Femur (tissue), 1 donor: ENCODE measurements at regions not wholly inside any gene's neighbourhood (a gene's known extent, or its start where the extent isn't known, plus 50 kb on each side); places are given as distances from the start of the nearest gene placed in this dataset.
"Not testable (repeated sequence)": the region's sequence is repeated elsewhere in the genome, so short reads cannot be mapped to it uniquely, and the experiment has no call there.

Experiments
- DNase-seq: peaks from one replicate; pipeline ENCODE4 v3.0.0-alpha.2; 2017

DNA sequence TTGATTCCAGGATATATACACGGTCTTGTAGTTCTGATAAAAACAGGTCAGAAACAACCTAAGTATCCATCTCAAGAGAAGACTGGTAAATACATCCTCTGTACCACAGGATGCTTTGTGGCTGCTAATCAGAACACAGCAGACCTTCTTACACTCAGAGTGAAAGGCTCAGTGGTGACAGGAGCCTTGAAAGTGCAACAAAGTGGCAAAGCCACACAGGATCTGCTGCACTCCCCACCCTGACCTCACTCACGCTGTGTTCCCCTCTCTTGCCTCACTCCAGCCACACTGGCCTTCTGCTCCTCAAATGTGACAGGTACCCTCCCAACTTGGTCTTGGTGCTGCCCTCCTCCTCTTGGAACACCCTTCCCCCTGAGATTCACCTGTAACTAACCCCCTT is 98.1 kb upstream of the GRIP1 start:
- no peak for DNase-seq

DNA sequence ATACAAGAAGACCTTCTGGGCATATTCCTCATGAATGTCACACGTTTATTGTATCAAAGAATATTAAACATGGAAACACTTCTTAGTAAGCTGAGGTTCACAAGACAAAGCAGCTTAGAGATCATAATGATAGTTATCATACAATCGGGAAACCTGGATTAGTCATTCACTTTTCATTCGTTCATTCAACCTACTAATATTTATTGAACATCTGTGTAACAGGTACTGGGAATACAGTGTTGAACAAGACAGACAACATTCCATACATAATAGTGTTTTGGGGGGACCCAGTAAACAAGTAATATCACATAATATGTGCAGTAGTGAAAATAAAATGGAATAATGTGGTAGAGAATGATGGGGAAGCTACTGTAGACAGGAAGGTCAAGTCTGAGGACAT is 100.6 kb upstream of the GRIP1 start:
- DNase-seq = no peak

DNA sequence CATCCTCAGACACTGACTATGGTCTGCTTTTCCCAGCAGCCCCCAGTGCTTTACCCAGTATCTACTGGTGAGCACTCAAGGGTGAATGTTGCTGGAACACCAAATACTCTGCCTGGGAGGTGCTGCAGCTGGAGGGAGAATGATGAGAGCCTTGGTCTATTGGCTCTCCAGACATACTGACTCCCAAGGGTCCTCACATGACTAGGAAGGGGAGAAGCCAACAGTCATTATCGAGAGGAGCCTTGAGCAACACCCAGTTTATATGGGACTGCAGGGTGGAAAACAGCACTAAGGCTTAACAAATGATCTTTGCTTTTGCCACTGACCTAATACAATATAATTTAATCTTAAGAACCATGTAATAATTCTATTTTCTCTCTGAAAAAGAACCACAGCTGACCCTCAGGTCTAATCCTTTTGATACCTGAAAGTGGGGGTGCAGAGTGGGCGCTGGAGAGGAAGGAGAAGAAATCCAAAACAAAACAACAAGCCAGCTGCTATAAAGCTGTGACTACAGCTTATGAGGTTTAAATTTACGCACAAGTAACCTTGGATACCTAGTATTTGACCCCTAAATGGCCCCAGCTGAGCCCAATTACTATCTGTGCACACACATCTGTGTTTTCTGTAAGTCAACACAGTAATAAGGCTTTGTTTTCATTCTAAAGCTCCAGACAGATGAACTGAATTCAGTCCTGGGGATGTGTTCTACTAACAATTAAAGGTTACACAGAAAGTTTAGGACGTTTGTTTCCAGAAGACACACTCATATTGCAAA is 107.8 kb upstream of the GRIP1 start:
- peak; percentile 20 for DNase-seq

DNA sequence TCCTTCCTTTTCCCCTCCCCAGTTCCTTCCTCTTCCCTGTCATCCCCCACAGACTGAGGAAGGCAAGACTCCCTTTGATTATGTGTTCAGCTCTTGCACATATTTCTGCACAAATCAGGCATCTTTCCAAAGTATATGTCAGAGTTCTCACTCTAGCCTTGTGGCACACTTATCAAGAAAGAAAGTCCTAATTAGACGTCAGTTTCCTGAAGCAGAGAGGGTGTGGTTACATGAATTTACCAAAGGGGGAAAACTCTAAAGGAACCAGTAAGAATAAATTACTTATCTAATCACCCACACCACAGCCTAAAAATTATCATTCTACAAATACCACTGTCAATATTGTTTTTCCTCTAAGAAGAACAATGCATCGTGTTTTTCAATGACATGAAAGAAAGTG is 120.7 kb upstream of the GRIP1 start:
- DNase-seq = no peak

GRCh38 chr12:66800046-66800445 is 121.2 kb upstream of the GRIP1 start:
- DNase-seq = no peak

- no peak for DNase-seq
These were observed 125.1 kb upstream of the GRIP1 start for GRCh38 chr12:66803930-66804329.

GRCh38 chr12:66804563-66804974 is 125.7 kb upstream of the GRIP1 start:
- no peak for DNase-seq

DNA sequence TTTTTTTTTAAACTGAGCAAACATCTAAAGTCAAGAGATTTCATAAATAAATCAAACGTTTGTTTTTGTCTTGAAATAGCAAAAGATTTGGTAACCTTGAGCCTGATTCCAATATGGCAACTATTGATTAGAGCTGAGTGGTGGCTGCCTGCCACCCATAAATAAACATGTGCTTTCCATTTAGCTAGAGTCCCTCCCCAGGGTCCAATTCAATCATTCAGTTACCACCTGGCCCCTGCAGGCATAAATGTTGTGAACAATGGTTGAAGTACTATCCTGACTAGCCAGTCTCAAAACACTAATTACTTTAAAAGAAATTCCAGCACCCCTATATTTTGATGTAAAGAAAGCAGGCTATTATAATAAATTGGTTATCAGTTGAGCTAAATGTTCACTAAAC is 129.7 kb upstream of the GRIP1 start:
- no peak for DNase-seq

DNA sequence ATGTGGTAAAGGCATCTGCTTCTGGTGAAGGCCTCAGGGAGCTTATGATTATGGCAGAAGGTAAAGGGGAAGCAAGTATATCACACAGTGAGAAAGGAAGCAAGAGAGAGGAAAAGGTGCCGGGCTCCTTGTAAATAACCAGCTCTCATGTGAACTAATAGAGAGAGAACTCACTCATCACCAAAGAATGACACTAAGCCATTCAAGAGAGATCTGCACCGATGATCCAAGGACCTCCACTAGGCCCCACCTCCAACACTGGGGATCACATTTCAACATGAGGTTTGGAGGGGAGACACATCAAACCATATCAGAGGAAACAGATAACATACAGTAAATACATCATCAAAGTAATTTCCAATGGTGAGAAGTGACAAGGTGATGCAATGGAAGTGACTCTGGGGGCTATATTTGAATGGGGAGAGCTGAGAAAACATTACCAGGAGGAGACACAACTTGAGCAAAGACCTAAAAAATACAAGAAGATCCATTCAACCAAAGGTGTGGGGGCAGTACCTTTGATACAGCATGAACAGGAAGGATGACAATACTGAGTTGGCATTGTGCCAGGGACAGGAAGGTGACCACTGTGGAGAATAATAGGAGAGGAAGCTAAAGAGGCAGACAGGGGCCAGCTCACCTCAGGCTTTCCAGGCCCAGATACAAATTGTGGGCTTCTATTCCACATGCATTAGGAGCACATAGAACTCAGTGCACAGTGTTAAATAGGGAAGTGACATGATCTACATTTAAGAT is 134.4 kb upstream of the GRIP1 start:
- no peak for DNase-seq

GRCh38 chr12:66819587-66819986 is 140.7 kb upstream of the GRIP1 start:
- no peak for DNase-seq

- no peak for DNase-seq
These were observed 144.1 kb upstream of the GRIP1 start for GRCh38 chr12:66822961-66823360.

GRCh38 chr12:66823857-66824570 is 145.1 kb upstream of the GRIP1 start:
- DNase-seq = no peak

DNA sequence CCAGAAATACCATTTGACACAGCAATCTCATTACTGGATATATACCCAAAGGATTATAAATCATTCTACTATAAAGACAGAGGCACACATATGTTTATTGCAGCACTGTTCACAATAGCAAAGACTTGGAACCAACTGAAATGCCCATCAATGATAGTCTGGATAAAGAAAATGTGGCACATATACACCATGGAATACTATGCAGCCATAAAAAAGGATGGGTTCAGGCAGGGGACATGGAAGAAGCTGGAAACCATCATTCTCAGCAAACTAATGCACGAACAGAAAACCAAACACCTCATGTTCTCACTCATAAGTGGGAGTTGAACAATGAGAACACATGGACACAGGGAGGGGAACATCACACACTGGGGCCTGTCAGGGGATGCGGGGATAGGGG is 147.0 kb upstream of the GRIP1 start:
- DNase-seq = not testable (repeated sequence)

GRCh38 chr12:66829660-66830325 is 150.9 kb upstream of the GRIP1 start:
- no peak for DNase-seq

GRCh38 chr12:66831495-66831894 is 152.6 kb upstream of the GRIP1 start:
- DNase-seq = no peak

DNA sequence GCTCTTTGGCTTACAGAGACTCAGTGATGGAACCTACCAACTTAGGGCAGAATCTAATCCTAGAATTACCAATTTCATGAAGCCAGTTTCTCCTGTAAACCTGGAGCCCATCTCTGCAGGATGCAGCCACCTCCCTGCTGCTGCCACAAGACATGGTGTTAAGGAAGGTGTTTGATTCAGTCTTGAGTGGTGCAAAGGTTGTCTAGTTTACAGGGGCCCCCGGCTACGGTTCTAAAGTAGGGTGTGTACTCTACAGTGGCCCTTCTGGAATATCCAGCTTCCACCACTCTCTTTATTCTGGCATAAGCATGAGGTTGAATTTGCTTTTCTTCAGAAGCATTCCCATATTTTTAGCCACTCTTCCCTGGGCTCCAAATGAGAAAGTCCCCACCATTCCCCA is 154.1 kb upstream of the GRIP1 start:
- DNase-seq = no peak

DNA sequence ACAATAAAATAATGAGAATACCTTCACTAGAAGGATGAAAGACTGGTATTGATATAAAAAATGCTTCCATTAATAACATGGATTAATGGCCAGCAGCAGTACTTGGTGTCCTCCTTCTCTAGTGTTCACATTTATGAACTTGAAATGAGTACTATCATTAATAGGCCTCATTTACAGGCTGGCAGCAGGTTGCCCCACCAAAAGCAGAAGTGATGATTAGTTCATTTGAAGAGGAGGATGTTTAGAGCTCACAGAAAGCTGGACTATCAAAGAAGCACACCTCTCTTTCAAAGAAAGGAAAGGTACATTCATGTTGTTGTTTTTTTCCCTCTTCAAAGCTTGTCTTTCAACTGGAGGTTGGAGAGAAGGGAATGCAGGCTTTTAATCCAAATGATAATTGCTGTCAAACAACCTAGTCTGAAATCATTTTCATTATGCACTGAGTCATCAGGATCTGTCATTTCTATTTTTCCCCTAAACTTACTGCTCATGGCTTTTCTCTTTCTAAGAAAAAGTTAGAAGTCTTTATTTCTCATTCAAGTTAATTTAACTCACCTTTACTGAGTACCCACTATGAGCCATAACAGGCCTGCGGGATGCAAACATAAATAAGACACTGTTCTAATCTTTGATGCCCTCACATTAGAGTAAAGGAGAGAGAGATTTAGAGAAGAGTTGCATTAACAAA is 157.9 kb upstream of the GRIP1 start:
- DNase-seq = no peak

DNA sequence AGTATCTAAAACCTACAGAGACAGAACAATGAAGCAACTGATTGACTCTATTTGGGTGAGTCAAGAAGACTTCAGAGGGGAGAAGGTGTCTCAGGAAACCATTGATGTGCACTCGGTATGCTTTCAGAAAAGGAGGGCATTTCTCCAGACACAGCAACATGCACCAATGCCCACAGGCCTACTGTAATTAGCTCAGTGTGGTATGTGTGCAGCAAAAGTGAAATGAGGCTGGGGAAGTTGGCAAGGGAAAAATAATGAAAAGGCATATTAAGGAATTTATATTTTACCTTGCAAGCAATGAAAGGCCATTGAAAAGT is 158.4 kb upstream of the GRIP1 start:
- no peak for DNase-seq

GRCh38 chr12:66838366-66838765 is 159.5 kb upstream of the GRIP1 start:
- DNase-seq = no peak

- DNase-seq = no peak
These were observed 170.1 kb upstream of the GRIP1 start for GRCh38 chr12:66848967-66849366.

GRCh38 chr12:66851134-66851533 is 172.3 kb upstream of the GRIP1 start:
- no peak for DNase-seq

GRCh38 chr12:66852091-66852490 is 173.2 kb upstream of the GRIP1 start:
- no peak for DNase-seq

GRCh38 chr12:66852765-66853164 is 173.9 kb upstream of the GRIP1 start:
- DNase-seq = no peak
